ENCODE measurements at regions not wholly inside any gene's neighbourhood (a gene's known extent, or its start where the extent isn't known, plus 50 kb on each side); places are given as distances from the start of the nearest gene placed in this dataset.

DNA sequence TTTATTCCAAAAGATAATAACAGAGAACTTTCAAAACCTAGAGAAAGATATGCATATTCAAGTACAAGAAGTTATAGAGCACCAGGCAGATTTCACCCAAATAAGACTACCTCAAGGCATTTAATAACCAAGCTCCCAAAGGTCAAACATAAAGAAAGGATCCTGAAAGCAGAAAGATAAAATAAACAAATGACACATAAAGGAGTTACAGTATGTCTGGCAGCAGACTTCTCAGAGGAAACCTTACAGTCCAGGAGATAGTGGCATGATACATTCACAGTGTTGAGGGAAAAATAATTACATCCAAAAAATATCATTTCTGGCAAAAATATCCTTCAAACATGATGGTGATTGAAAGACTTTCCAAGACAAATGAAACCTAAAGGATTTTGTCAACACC, 185.8 kb upstream of the POU1F1 start:
- H3K36me3 ChIP-seq: no peaks in the 10 kb centered on the region
- no peaks in the 10 kb centered on the region for H3K4me1 ChIP-seq
- intact Hi-C loops (cut with DNase I; ENCODE audit: low total_unique reads): no loop called here
- no peak overlapping the region for H3K27ac ChIP-seq
- no peak overlapping the region for H3K4me3 ChIP-seq
- H3K27me3 ChIP-seq: no peaks in the 10 kb centered on the region
- no peaks in the 10 kb centered on the region for H3K9me3 ChIP-seq
- no peak for DNase-seq
- no peak for TF ChIP-seq POLR2A (IDR thresholded peaks at IDR 0.05)
- TF ChIP-seq, protein P1, sequence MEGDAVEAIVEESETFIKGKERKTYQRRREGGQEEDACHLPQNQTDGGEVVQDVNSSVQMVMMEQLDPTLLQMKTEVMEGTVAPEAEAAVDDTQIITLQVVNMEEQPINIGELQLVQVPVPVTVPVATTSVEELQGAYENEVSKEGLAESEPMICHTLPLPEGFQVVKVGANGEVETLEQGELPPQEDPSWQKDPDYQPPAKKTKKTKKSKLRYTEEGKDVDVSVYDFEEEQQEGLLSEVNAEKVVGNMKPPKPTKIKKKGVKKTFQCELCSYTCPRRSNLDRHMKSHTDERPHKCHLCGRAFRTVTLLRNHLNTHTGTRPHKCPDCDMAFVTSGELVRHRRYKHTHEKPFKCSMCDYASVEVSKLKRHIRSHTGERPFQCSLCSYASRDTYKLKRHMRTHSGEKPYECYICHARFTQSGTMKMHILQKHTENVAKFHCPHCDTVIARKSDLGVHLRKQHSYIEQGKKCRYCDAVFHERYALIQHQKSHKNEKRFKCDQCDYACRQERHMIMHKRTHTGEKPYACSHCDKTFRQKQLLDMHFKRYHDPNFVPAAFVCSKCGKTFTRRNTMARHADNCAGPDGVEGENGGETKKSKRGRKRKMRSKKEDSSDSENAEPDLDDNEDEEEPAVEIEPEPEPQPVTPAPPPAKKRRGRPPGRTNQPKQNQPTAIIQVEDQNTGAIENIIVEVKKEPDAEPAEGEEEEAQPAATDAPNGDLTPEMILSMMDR (IDR thresholded peaks at IDR 0.05): no peak

DNA sequence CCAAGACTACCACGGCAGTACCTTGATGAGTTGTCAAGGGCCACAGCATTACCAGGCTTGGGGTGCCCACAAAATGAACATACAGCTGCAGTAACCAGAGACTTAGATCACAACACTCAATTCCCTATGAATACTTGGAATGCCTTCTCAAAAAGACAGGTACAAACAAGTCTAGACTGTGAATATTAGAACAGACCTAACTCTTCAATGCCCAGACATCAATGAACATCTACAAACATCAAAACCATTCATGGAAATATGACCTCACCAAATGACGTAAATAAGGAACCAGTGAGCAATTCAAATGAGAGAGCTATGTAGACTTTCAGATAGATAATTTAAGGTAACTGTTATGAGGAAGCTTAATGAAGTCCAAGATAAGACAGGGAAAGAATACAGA, 185.1 kb upstream of the POU1F1 start:
- no peaks in the 10 kb centered on the region for H3K4me1 ChIP-seq
- no peaks in the 10 kb centered on the region for H3K36me3 ChIP-seq
- TF ChIP-seq, protein P1 (IDR thresholded peaks at IDR 0.05): no peak
- intact Hi-C loops (cut with DNase I; ENCODE audit: low total_unique reads): no loop called here
- H3K27me3 ChIP-seq: no peaks in the 10 kb centered on the region
- H3K27ac ChIP-seq: no peak overlapping the region
- no peak overlapping the region for H3K4me3 ChIP-seq
- H3K9me3 ChIP-seq: no peaks in the 10 kb centered on the region
- no peak for DNase-seq

GRCh38 chr3:87461036-87461435, 184.7 kb upstream of the POU1F1 start:
- Histone ChIP-seq H3K27ac (no peak overlapping the region), H3K27me3 (no peaks in the 10 kb centered on the region), H3K36me3 (no peaks in the 10 kb centered on the region), H3K4me1 (no peaks in the 10 kb centered on the region), H3K4me3 (no peak overlapping the region), H3K9me3 (no peaks in the 10 kb centered on the region)
- intact Hi-C loops (cut with DNase I; ENCODE audit: low total_unique reads): no loop called here
- TF ChIP-seq, protein P1 (IDR thresholded peaks at IDR 0.05): no peak
- TF ChIP-seq POLR2A (IDR thresholded peaks at IDR 0.05): no peak
- no peak for DNase-seq

GRCh38 chr3:87448558-87448957, 172.2 kb upstream of the POU1F1 start:
- intact Hi-C loops (cut with DNase I; ENCODE audit: low total_unique reads): no loop called here
- Histone ChIP-seq H3K9me3 (no peaks in the 10 kb centered on the region), H3K4me3 (no peak overlapping the region), H3K36me3 (no peaks in the 10 kb centered on the region), H3K4me1 (no peaks in the 10 kb centered on the region), H3K27me3 (no peaks in the 10 kb centered on the region), H3K27ac (no peak overlapping the region)
- DNase-seq: no peak
- TF ChIP-seq, protein P1 (IDR thresholded peaks at IDR 0.05): no peak
- no peak for TF ChIP-seq POLR2A (IDR thresholded peaks at IDR 0.05)

DNA sequence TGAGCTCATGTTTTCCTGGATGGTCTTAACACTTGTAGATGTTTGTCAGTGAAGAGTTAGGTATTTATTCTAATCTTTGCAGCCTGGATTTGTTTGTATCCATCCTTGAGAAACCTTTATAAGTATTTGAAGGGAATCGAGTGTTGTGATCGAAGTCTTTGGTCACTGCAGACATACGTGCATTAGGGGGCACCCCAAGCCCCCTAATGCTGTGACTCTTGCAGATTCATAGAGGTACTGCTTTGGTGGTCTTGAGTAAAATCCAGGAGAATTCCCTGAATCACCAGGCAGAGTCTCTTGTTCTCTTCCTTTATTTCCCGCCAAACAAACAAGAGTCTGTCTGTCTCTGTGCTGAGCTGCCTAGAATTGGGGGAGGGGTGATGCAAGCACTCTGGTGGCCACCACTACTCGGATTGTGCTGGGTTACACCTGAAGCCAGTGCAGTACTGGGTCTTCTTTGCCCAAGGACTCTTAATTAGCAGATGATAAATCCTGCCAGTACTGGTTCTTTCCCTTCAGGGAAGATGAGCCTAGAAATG, 170.5 kb upstream of the POU1F1 start:
- no peak for TF ChIP-seq POLR2A (IDR thresholded peaks at IDR 0.05)
- TF ChIP-seq, protein P1 (IDR thresholded peaks at IDR 0.05): no peak
- Histone ChIP-seq H3K27ac (no peak overlapping the region), H3K27me3 (no peaks in the 10 kb centered on the region), H3K4me3 (no peak overlapping the region), H3K36me3 (no peaks in the 10 kb centered on the region), H3K9me3 (no peaks in the 10 kb centered on the region), H3K4me1 (no peaks in the 10 kb centered on the region)
- DNase-seq: no peak
- intact Hi-C loops (cut with DNase I; ENCODE audit: low total_unique reads): no loop called here
